CD4-positive, alpha-beta T cell treated with Interferon gamma for 1 hour (primary cell): ENCODE measurements at regions not wholly inside any gene's neighbourhood (a gene's known extent, or its start where the extent isn't known, plus 50 kb on each side); places are given as distances from the start of the nearest gene placed in this dataset.
A peak's percentile ranks its signal among the peaks of the same experiment; 100 is the strongest.
"Not testable (repeated sequence)": the region's sequence is repeated elsewhere in the genome, so short reads cannot be mapped to it uniquely, and the experiment has no call there.

Experiments
- DNase-seq: peaks from one replicate; pipeline ENCODE4 v3.0.0-alpha.2; 2020

DNA sequence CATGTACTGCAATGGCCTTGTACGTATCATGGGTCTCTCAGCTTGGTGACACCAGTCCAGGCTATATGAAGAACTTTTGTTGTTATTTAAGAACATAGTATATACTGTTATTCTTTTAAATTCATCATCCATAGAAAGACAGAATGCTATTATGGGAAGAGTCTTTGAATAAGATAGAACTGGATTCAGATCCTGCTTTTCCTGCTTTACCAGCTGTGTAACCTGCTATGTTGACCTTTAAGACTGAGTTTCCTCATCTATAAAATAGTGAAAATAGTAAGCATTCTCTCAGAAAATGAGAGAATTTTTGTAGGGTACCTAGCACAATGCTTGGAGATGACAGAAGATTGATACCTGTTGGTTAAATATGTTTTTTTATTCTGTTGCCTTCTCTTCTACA, 204.1 kb upstream of the TBL1XR1 start:
- no peak for DNase-seq

DNA sequence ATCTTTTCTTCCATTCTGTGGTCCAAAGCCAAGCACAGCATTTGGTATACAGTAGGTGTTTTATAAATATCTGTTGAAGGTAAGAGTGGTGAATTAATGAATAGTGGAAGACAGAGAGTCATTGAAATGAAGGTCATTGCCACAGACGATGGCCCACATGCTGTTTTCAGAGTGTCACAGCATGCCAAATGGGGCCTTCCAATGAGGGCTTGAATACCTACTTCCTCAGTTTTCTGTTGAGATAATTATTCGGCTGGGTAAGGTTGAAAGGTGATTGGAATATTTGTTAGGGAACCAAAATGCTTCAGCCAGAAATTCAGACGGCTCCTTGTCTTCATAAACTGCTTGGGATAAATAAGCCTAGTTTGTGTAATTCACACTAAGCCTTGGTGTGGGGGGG, 205.3 kb upstream of the TBL1XR1 start:
- DNase-seq = no peak

DNA sequence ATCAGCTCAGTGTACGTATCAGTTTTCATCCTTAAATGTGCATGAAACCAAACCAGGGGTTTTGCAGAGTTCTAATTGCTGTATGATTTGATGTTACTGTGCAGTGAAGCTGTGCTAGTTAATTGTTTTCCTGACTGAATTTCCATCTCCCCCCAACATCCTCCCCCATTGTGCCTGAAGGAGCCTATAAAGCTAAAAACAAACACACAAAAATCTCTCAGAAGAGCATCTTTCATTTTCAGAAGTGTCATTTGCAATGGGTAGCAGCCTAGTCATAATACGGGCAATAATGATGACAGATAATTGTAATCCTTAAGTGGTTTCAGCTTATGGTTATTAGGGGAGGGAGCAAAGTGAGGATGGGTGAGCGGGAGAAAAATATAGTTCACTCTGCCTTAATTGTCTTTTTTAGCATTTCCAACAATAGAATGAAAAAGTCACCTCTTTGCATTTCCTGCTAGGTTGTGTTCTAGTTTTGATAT, 207.9 kb upstream of the TBL1XR1 start:
- DNase-seq = no peak

DNA sequence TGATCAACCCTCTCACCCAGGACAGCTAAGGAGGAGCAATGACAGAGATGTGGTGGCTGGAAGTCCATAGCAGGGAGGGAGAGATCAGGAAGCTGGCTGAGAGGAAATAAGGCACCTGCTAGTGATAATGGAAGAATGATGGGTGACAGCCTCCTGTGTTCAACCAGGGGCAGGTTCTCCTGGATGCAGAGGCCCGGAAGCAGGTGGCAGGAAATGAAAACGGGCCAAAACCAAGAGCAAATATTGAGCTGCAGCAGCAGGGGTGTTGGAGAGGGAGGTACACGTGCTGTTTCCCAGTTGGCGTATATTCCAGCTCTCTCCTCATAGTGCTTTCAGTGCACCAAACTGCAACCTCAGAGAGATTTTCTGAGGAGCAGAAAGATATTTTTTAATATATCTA, 213.4 kb upstream of the TBL1XR1 start:
- no peak for DNase-seq

DNA sequence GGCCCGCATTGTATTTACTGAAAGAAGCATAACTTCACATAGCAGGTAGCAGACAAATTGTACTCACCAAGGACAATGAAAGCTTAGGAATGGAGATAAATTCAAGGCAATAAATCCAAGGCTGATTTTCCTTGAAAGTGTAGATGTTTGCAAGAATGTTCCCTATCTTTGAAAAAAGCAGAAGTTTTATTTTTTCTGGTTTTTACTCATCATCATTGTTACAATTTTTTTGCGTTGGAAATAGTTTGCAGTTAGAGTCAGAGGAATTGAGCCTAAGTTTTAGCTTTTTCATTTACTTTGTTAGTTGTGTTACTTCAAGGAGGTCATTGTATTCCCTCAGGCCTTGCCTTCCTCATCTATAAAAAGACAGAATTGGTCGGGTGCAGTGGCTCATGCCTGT, 213.9 kb upstream of the TBL1XR1 start:
- no peak for DNase-seq

DNA sequence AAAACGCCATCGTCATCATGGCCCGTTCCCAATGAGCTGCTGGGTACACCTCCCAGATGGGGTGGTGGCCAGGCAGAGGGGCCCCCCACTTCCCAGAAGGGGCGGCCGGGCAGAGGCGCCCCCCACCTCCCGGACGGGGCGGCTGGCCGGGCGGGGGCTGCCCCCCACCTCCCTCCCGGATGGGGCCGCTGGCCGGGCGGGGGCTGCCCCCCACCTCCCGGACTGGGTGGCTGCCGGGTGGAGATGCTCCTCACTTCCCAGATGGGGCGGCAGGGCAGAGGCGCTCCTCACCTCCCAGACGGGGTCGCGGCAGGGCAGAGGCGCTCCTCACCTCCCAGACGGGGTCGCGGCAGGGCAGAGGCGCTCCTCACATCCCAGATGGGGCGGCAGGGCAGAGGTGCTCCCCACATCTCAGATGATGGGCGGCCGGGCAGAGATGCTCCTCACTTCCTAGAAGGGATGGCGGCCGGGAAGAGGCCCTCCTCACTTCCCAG, 215.4 kb upstream of the TBL1XR1 start:
- DNase-seq = not testable (repeated sequence)

DNA sequence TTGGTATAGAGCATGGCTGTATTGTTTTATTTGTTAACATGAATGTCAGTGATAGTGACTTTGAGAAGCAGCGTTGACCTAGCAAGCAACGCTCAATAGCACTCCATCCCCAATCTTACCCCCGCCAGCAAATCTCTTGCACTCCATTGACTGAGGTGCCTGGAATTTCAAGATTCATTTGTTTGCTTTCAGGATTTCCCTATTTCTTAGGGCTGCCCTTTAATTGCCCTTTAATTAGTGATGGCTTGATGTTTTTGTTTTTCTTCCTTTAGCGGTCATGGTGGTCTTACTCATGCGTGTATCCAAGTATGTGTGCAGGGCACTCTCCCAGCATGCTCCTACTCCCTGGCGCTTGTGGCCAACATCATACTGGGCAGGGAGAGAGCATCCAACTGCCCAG, 216.8 kb upstream of the TBL1XR1 start:
- no peak for DNase-seq

DNA sequence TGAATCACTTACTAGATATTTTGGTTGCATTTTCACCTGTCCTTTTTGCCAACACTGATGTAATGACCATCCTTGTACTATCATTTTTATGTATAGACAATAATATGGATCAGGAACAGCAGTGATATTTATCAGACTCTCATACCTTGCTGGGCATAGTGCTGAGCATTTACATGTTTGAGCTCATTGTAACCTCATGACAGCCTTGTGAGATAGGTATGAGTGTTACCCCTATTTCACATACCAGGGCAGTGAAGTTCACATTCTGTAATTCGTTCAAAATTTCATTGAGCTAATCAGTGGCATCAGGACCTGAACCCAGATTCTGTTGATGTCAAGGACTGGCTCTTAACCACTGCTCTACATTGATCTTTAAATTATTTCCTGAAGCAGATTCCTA, 221.5 kb upstream of the TBL1XR1 start:
- DNase-seq = no peak

DNA sequence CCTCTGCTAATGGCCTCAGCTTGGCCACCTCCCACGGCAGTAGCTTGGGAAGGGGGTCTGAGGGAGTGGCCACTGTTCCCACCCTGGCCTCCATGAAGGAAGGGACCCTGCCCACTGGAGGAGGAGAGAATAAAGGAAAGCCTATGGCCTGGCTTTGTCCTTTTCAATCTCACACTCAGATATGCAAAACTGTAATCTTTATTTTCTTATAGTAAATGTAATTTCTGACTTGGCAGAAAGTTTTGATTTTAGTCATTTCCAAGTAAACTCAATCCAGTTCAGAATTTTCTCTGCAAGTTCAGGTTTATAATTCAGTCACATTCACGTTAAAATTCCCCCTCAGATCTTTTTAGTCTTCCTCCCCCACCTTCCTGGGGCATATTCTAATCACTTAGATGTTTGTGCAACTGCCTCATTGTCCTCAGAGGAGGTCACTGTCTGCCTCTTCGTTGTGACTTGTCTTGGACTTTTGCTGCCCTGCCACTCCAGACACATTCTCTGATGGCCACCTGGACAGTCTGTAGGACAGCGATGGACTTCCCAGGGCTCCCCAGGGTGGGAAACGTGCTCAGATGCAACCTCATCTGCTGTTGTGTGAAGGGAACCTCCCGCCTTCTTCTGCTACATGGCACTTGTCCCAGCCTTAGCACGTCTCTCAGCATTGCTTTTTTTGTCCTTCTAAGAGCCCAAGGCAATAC, 222.8 kb upstream of the TBL1XR1 start:
- no peak for DNase-seq

DNA sequence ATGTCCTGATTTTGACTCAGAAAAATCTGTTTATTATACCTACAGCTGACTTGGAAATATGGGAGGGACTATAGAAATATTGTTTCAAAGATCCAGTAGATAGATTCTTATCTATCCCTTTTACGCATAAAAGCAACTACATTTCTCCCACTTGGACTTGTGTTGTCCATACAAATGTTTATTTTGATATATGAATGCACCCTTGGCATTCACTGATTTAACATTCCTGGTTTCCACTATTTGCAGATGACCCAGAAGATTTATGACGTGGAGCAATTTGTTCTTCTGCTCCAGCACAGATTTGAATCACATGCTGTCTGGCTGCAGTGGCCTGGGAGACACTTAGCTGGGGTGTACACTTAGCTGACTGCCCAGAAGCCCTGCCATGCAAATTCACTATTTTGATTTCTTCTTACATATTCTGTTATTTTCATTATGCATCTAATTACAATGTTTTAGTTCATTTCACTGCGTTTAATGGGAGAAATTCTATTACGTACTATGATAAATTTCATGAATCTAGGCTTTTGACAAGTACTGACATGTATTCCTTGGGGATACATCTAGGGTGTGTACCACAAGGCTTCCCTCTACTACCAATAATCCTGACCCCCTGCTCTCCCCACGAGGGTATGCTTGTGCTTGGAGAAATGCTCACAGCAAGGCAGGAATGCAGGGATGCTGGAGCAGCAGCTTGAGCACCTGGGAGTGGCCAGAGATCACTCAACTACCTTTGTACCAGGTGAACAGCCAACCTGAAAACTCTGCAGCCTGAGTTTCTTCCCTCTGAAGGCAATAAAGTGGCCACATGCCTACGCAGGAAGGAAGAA, 223.6 kb upstream of the TBL1XR1 start:
- no peak for DNase-seq

DNA sequence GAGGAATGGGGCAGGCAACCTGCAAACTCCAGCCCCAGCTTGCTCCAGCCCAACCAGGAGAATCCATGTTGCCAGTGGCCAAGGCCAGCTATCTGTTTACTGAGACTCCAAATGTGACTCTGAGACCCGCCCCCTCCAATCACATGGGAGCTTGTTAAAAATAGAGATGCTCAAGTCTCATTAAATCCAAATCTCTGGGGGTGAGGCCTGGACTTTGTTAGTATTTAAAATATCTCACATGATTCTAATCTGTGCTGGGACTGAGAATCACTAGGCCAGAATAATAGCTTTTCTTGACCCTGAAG, 224.2 kb upstream of the TBL1XR1 start:
- no peak for DNase-seq

DNA sequence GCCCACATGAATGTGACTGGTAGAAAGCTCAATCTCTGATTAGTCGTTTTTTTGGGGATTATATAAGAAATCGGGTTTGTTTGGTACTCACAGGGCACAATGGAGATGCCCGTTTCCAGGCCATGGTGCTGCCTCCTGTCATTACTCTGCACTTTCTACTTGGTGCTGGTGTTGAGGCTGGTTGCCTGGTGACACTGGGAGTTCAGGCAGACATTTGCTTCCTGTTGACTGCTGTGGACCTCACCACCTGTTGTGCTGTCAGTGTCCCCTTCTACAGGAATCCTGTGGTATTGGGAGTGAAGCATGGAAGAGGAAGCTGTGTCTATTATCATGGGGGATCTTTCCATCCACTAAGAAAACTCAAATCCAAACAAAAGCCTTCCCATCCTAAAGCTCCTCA, 227.2 kb upstream of the TBL1XR1 start:
- no peak for DNase-seq

DNA sequence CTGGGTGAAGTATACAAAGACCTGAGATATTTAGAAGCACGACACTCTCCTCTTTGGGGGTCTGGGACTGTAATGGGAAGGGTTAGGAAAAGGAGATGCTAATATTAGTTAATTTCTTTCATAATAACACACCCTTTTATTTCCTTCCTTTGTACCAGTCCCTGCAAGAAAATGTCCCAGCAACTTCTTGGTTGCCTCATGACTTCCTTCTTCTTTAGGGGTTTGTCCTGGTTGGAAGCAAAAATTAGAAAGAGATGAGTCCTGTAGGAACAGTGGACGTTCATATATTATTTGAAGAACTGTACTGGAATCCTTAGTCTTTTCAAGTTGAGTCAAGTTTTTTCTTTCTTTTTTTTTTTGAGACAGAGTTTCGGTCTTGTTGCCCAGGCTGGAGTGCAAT, 227.8 kb upstream of the TBL1XR1 start:
- DNase-seq = no peak

DNA sequence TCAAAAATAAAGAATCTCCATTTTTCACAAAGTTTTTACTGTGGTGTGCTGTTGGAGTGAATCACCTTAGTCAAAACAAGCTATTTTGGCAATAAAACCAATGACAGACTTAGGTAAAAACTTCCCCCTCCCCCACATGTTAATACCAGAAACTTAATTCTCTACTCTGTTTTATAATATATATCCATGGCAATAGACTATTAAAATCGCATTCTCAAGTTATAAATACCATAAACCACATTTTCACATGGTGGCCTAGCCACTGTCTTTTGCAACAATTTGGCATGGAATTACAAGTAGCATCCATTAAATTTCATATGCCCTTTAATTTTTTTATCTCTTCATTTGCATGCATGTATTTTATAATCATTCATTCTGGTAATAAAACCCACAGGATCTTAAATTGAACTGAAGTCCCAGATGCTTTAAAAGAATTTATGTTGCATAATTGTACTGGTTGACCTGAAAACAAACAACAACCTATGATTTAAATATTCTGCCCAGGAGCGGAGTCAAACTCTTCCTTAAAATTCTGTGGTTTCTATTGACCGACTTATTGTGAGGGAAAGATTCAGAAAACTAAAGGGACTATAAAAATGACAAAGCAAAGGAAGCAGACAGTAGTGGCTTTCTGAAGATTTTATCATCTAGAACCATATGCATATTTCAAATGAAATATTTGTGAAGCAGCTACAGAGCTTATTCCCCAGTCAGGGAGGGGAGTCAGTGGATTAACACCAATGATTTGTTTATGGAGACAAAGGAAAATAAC, 229.0 kb upstream of the TBL1XR1 start:
- no peak for DNase-seq

DNA sequence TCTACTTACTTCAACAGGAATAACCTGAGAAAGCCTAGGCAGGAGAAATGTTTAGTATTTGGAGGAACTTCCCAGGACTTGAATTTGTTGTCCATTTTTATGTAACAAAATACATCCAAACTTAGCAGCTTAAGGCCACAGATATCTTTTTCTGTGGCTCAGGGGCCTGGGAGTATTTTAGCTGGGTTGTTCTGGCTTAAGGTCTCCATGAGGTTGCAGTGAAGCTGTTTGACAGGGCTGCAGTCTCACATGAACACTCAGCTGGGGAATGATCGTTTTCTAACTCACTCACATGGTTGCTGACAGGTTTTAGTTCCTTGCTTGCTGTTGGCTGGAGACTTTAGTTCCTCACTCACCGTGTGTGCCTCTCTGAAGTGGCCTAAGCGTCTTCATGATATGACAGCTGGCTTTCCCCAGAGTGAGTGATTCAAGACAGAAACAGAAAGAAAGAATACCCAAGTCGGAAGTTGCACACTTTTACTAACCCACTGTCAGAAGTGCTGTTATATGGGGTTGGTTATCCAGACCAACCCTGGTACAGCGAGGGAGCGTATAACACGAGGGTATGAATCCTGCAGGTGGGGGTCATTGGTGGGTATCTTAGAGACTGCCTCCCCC, 229.7 kb upstream of the TBL1XR1 start:
- peak; percentile 42 for DNase-seq

DNA sequence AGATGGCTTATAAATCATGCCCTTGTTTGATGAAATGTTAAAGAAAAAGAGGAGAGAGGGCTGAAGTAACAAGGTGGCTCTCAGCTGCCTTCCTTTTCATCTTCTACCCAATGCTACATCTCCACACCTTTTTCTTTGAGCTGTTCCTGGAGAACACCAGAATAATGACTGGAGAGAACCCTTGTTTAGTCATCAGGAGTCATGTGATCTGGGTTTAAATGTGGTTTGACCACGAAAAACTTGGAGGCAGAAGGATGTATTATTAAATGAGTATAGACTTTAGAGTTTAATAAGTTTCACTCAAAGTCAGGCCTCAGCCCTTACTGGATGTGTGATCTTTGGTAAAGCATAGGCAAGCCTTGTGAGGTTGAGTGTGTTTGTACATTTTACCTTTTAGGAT, 230.3 kb upstream of the TBL1XR1 start:
- no peak for DNase-seq

DNA sequence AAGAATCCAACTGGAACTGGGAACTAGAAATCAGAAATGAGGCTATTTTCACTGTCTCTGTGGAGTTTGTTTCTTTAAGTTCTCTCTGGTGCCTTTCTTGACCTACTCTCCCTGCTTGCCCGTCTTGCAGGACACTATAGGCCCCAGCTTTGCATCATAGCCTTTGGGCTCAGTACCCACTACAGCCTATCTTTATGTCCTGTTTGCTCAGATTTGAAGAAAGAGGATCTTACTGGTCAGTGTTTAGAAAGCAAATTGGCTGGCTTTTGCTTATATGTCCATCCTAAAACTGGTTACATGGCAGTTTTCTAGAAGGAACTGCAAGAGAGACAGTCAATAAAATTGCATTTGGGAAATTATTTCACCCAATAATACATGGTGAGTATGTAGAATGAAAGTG, 231.8 kb upstream of the TBL1XR1 start:
- DNase-seq = no peak

DNA sequence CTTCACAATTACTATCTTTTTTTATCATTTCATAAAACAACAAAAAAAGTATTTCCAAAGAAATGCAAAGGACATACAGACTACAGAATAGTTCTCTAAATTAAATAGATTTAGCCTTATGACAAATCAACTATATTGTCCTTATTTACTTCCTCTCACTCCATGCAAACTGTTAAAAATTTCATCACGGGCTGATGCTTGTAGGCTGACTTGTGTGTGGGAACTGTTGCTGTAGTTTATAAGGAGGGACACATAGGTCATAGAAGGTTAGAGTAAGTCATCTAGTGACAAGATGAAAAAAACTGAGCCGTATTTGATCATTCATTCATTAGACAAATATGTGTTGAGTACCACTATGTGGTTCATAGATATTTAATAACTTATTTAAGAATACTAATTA, 232.5 kb upstream of the TBL1XR1 start:
- DNase-seq = no peak

DNA sequence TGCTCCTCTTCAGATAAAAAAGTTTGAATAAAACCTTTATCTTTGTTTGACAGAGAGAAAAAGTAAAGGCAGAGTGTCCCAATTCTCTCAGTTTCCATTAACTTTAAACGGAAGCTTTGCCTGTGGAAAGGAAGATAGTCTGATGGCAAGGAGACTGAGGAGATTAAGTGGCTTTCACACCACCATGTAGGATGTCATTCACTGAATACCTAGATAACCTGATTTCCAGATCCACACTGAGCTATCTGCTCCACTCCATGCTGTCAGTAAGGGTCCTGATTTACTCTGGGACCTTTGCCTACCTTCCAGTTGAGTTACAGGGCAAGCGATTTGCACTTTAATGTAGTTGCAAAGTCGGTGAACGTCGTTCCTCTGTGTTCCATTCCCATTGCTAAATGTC, 233.4 kb upstream of the TBL1XR1 start:
- DNase-seq = no peak

DNA sequence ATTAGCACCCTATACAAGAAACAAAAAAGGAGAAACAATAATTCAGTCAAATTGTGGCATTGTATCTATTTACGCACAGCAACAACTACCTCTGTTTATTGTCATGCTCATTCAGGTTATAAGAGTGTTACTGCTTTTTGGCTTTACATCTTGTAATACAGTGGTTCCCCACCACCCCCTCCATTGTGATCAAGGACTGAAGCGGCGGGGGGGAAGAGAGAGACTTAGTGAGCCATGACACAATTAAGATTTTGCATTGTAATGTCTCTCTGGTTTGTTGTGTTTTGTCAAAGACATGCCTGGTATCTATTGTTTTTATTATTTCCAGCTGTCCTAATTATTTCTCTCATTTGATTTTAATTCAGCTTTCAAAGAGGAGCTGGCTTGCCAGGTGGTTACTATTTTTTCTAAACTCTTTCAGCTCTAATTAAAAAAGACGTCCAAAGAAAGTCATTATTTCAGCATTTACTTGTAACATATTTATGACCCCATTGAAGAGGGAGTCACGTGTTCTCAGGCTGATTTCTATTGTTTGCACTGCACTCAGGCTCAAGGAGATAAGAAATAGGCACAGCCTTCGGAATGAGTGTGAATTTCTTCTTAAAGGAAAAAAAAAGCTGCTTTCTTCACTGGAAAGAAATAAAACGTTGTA, 234.4 kb upstream of the TBL1XR1 start:
- DNase-seq = no peak

DNA sequence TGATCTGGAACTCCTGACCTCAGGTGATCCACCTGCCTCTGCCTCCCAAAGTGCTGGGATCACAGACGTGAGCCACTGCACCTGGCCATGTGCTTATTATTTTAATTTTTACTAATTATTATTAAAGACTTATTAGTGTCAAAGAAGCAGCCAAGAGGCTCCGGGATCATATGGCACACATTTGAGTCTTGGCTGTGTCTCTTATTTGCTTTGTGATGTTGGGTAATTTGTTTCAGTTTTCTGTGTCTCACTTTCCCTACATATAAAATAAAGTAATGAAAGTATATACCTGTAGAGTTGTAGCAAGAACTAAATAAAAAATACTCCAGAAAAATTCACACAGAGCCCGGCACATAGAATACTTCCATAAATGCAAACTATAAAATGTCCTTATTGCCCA, 238.0 kb upstream of the TBL1XR1 start:
- no peak for DNase-seq

DNA sequence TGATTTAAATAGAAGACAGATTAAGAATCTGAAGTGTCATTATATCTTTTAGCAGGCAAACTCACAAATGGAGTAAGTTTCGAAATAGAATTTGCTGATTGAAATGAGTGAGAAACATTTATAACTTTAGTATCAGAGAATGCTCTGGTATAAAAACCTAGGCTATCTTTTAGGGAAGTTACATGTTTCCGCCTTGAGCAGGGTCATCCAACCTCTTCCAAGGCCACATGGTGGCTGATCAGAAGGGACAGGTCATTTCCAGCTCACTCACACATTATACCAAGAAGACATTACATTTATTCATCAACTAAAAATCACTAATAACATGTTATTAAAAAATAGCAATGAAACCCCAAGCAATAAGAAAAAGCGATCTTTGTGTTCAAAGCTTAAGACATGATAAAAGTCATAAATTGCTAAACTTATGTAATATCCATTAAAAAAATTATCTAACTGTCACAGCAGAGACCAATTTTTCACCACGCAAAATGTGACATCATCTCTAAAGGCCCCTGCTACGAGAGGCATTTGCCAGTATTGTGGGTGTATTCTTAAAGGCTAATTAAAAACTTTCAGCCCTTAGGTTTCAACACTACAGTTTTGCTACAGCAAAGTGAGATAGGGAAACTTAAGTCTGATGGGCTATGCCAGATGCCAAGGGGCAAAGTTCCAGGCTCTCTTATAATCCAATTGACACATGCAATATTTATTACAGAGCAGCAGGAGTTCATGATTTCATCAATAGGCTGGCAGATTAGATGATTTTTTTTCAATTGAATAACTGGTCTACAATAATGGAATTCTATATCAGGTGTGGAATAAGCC, 240.4 kb upstream of the TBL1XR1 start:
- no peak for DNase-seq
